ENCODE measurements at regions not wholly inside any gene's neighbourhood (a gene's known extent, or its start where the extent isn't known, plus 50 kb on each side); places are given as distances from the start of the nearest gene placed in this dataset.

DNA sequence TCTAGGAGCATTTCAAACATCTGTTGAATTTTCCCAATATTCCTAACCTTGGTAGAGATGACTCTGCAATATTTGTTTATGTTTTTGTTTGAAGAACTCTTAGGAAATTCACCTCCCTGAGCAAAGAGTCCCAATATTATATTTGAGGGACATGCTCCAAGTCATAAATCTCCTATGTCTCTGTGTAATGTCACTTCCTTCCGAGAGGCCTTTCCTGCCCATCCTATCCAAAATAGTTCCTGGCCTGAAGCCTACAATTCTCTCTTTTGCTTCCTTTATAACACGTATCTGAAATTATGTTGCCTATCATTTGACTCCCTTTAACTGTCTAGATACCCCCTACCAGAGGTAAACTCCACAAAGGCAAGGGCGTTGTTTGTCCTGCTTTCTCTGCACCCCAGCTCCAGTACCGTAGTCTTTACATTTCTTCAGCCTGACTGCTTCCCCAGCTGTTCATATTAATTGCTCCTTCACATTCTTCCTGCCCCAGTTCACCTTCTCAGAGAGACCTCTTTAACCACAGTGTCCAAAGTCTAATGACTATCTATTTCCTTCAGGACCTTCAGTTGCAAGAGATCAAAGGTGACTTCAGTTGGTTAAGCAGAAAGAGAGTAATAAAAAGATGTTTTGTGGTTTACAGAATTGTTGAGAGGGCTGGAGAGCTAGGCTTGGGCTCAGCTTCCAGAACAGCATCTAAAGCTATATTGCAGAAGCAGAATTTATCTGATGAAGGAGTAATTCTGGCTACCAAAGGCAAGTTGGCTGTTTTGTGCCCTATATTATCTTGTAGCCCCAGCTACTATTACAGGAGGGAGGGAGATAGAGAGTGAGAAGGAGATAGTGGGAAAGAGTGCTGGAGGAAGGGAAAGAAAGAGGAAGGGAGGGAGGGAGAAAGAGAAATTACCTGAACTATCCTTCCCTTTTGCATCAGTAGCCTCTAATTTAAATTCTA is 109.3 kb upstream of the TMEM161B start:
- TF ChIP-seq, protein P1, sequence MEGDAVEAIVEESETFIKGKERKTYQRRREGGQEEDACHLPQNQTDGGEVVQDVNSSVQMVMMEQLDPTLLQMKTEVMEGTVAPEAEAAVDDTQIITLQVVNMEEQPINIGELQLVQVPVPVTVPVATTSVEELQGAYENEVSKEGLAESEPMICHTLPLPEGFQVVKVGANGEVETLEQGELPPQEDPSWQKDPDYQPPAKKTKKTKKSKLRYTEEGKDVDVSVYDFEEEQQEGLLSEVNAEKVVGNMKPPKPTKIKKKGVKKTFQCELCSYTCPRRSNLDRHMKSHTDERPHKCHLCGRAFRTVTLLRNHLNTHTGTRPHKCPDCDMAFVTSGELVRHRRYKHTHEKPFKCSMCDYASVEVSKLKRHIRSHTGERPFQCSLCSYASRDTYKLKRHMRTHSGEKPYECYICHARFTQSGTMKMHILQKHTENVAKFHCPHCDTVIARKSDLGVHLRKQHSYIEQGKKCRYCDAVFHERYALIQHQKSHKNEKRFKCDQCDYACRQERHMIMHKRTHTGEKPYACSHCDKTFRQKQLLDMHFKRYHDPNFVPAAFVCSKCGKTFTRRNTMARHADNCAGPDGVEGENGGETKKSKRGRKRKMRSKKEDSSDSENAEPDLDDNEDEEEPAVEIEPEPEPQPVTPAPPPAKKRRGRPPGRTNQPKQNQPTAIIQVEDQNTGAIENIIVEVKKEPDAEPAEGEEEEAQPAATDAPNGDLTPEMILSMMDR (IDR thresholded peaks at IDR 0.05; ENCODE audit: insufficient read depth, low read length), result no peak
- TF ChIP-seq POLR2AphosphoS5 (IDR thresholded peaks at IDR 0.05; ENCODE audit: low read depth), result no peak
- TF ChIP-seq, protein P2, sequence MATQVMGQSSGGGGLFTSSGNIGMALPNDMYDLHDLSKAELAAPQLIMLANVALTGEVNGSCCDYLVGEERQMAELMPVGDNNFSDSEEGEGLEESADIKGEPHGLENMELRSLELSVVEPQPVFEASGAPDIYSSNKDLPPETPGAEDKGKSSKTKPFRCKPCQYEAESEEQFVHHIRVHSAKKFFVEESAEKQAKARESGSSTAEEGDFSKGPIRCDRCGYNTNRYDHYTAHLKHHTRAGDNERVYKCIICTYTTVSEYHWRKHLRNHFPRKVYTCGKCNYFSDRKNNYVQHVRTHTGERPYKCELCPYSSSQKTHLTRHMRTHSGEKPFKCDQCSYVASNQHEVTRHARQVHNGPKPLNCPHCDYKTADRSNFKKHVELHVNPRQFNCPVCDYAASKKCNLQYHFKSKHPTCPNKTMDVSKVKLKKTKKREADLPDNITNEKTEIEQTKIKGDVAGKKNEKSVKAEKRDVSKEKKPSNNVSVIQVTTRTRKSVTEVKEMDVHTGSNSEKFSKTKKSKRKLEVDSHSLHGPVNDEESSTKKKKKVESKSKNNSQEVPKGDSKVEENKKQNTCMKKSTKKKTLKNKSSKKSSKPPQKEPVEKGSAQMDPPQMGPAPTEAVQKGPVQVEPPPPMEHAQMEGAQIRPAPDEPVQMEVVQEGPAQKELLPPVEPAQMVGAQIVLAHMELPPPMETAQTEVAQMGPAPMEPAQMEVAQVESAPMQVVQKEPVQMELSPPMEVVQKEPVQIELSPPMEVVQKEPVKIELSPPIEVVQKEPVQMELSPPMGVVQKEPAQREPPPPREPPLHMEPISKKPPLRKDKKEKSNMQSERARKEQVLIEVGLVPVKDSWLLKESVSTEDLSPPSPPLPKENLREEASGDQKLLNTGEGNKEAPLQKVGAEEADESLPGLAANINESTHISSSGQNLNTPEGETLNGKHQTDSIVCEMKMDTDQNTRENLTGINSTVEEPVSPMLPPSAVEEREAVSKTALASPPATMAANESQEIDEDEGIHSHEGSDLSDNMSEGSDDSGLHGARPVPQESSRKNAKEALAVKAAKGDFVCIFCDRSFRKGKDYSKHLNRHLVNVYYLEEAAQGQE (IDR thresholded peaks at IDR 0.05; ENCODE audit: insufficient replicate concordance, low read depth), result no peak
- no peak for TF ChIP-seq GABPA (IDR thresholded peaks at IDR 0.05; ENCODE audit: low read depth)
- no peak for TF ChIP-seq SPI1 (IDR thresholded peaks at IDR 0.05; ENCODE audit: borderline replicate concordance, low read depth)

All from HL-60 (cell line).